ENCODE measurements at regions not wholly inside any gene's neighbourhood (a gene's known extent, or its start where the extent isn't known, plus 50 kb on each side); places are given as distances from the start of the nearest gene placed in this dataset.
"Not testable (repeated sequence)": the region's sequence is repeated elsewhere in the genome, so short reads cannot be mapped to it uniquely, and the experiment has no call there.

- CTCF ChIA-PET, result interaction anchor here (1.3 to 1.6 kb wide), 3 partner anchors 10 to 122 kb away, joined by 4 to 9 read pairs (median 5); no protein-coding TSS in a partner anchor
- H3K27ac ChIP-seq (ENCODE audit: insufficient read depth, low read depth, low read length), result no peak overlapping the region
- no peaks in the 10 kb centered on the region for H4K20me1 ChIP-seq (replicated peaks; ENCODE audit: control insufficient read depth, extremely low read depth, insufficient read depth, low read length)
- peaks cover 10% of the 10 kb centered on the region for H3K4me1 ChIP-seq (ENCODE audit: control insufficient read depth, extremely low read depth, insufficient read depth, low read length)
- dilution Hi-C loops (cut with MboI; ENCODE audit: extremely low pct_ligation_motif_present, low sequenced_read_pairs), result no loop called here
- no peak for DNase-seq (ENCODE audit: low read depth, low spot score)
- no peak overlapping the region for H3K4me3 ChIP-seq (replicated peaks in 1 of 3; ENCODE audit: insufficient read depth in 1 of 3, low read depth in 1 of 3, low read length in 3 of 3)
- no peaks in the 10 kb centered on the region for H3K79me2 ChIP-seq (ENCODE audit: control insufficient read depth, insufficient read depth, low read length)
- TF ChIP-seq GATA2 (IDR thresholded peaks at IDR 0.05; ENCODE audit: insufficient read depth, insufficient read length, low read depth, low read length) (no peak), MAX (IDR thresholded peaks at IDR 0.05; ENCODE audit: insufficient read depth, insufficient read length) (no peak), MYC (IDR thresholded peaks at IDR 0.05; ENCODE audit: low read depth, low read length) (no peak), FOS (IDR thresholded peaks at IDR 0.05; ENCODE audit: borderline replicate concordance, insufficient read depth, low read length) (no peak), POLR2A (IDR thresholded peaks at IDR 0.05; ENCODE audit: low read depth, low read length) (no peak), POLR2AphosphoS5 (IDR thresholded peaks at IDR 0.05; ENCODE audit: insufficient read depth, low read depth, low read length) (no peak), EZH2 (IDR thresholded peaks at IDR 0.05; ENCODE audit: borderline replicate concordance, low read depth, low read length, severe bottlenecking) (no peak), JUN (IDR thresholded peaks at IDR 0.05; ENCODE audit: borderline replicate concordance, insufficient read depth, insufficient read length, low read depth) (no peak)
- TF ChIP-seq, protein P1, sequence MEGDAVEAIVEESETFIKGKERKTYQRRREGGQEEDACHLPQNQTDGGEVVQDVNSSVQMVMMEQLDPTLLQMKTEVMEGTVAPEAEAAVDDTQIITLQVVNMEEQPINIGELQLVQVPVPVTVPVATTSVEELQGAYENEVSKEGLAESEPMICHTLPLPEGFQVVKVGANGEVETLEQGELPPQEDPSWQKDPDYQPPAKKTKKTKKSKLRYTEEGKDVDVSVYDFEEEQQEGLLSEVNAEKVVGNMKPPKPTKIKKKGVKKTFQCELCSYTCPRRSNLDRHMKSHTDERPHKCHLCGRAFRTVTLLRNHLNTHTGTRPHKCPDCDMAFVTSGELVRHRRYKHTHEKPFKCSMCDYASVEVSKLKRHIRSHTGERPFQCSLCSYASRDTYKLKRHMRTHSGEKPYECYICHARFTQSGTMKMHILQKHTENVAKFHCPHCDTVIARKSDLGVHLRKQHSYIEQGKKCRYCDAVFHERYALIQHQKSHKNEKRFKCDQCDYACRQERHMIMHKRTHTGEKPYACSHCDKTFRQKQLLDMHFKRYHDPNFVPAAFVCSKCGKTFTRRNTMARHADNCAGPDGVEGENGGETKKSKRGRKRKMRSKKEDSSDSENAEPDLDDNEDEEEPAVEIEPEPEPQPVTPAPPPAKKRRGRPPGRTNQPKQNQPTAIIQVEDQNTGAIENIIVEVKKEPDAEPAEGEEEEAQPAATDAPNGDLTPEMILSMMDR (IDR thresholded peaks at IDR 0.05; ENCODE audit: extremely low read depth in 1 of 2, insufficient read depth in 1 of 2, low read depth in 1 of 2, low read length in 2 of 2), result no peak
- intact Hi-C loops (cut with micrococcal nuclease), result no loop called here
- no peaks in the 10 kb centered on the region for H3K36me3 ChIP-seq (ENCODE audit: control insufficient read depth in 2 of 2, extremely low read depth in 1 of 2, insufficient read depth in 2 of 2, low read length in 2 of 2)
- no TSS peak for BruUV-seq (replicated peaks)
- no peak overlapping the region for H2AFZ ChIP-seq (ENCODE audit: low read depth, low read length)
- POLR2A ChIA-PET, result no interaction called here
- FAIRE-seq, result no peak
- H3K9ac ChIP-seq (replicated peaks; ENCODE audit: extremely low read depth, insufficient read depth, low read length), result no peak overlapping the region
- no peak overlapping the region for H3K4me2 ChIP-seq (ENCODE audit: insufficient read depth, low read length)
- no peaks in the 10 kb centered on the region for H3K9me1 ChIP-seq (replicated peaks; ENCODE audit: control insufficient read depth, extremely low read depth, insufficient read depth, low read length)
- no peaks in the 10 kb centered on the region for H3K27me3 ChIP-seq (ENCODE audit: control insufficient read depth in 2 of 2, insufficient read depth in 2 of 2, low read length in 2 of 2)
- no peaks in the 10 kb centered on the region for H3K9me3 ChIP-seq (replicated peaks; ENCODE audit: control insufficient read depth, insufficient read depth, low read length)
Measured at GRCh38 chr11:86164106-86164505, 80.4 kb upstream of the EED start.

- H3K27ac ChIP-seq (ENCODE audit: insufficient read depth, low read depth, low read length); H3K4me2 ChIP-seq (ENCODE audit: insufficient read depth, low read length); H3K36me3 ChIP-seq (ENCODE audit: control insufficient read depth in 2 of 2, extremely low read depth in 1 of 2, insufficient read depth in 2 of 2, low read length in 2 of 2); H2AFZ ChIP-seq (ENCODE audit: low read depth, low read length); H4K20me1 ChIP-seq (replicated peaks; ENCODE audit: control insufficient read depth, extremely low read depth, insufficient read depth, low read length); BruUV-seq (replicated peaks); H3K79me2 ChIP-seq (ENCODE audit: control insufficient read depth, insufficient read depth, low read length); H3K9ac ChIP-seq (replicated peaks; ENCODE audit: extremely low read depth, insufficient read depth, low read length); POLR2A ChIA-PET; FAIRE-seq; DNase-seq (ENCODE audit: low read depth, low spot score); H3K9me3 ChIP-seq (replicated peaks; ENCODE audit: control insufficient read depth, insufficient read depth, low read length); H3K27me3 ChIP-seq (ENCODE audit: control insufficient read depth in 2 of 2, insufficient read depth in 2 of 2, low read length in 2 of 2); dilution Hi-C loops (cut with MboI; ENCODE audit: extremely low pct_ligation_motif_present, low sequenced_read_pairs); intact Hi-C loops (cut with micrococcal nuclease); H3K9me1 ChIP-seq (replicated peaks; ENCODE audit: control insufficient read depth, extremely low read depth, insufficient read depth, low read length); H3K4me3 ChIP-seq (replicated peaks in 1 of 3; ENCODE audit: insufficient read depth in 1 of 3, low read depth in 1 of 3, low read length in 3 of 3): not testable (repeated sequence)
- CTCF ChIA-PET, result interaction anchor here (1.3 kb wide), 2 partner anchors 30 to 121 kb away, joined by 5 to 9 read pairs; no protein-coding TSS in a partner anchor
- H3K4me1 ChIP-seq (ENCODE audit: control insufficient read depth, extremely low read depth, insufficient read depth, low read length), result peaks cover 10% of the 10 kb centered on the region
Measured at GRCh38 chr11:86163221-86163876, 81.2 kb upstream of the EED start.

Measured in endothelial cell of umbilical vein (primary cell).